ENCODE measurements at regions not wholly inside any gene's neighbourhood (a gene's known extent, or its start where the extent isn't known, plus 50 kb on each side); places are given as distances from the start of the nearest gene placed in this dataset.
"Not testable (repeated sequence)": the region's sequence is repeated elsewhere in the genome, so short reads cannot be mapped to it uniquely, and the experiment has no call there.

DNA sequence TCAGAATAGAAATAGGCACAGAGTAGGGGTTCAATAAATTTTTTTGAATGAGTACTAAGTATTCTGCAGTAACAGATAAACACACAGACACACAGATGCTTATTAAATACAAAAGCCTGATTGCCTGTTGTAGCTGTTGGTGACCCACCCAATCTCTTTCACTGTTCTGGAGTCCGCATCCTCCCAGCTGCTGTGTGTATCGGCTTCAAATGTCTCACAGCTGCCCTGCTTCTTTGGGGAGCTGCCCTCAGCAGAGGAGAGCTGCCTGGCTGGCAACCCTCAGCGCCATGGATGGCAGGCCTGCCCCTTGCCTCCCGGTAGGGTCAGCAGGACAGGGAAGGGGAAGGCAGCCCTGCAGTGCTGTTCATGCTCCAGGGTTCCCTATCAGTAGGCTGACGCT is 50.5 kb upstream of the PRNP start:
- DNase-seq, result no peak

DNA sequence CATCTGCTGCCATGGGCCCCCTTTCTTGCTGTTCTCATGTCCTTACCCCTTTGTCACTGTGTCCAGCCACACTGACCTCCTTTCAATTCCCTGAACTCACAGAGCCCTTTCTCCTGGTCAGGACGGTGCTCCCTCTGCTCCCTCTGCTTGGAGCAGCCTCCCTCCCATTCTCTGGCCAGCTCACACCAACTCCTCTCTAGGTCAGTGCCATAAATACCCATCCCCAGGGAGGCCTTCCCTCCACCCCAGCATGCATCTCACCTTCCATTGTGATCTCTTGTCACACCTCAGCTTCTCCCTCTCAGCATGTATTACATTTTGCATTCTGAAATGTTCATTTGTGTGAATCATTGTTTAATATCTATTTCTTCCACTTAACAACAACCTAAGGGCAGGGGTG is 50.9 kb upstream of the PRNP start:
- no peak for DNase-seq

DNA sequence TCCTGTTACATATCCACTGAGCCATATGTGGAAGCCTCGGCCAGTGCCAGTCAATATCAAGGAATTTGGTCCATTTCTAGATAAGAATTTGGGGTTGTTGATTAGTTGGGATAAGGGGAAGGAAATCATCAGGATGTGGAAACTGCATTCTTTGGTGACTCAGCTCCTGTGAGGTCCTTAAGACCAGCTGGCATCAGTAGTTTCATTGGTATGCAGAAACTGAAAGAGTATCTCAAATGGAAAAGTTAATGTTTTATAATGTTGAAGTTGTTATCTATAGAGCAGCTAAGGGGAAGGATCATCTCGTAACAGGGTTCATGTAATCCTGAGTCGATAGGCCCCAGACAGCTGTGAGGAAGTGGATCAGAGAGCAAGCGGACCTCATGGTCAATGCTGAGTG is 52.5 kb upstream of the PRNP start:
- no peak for DNase-seq

DNA sequence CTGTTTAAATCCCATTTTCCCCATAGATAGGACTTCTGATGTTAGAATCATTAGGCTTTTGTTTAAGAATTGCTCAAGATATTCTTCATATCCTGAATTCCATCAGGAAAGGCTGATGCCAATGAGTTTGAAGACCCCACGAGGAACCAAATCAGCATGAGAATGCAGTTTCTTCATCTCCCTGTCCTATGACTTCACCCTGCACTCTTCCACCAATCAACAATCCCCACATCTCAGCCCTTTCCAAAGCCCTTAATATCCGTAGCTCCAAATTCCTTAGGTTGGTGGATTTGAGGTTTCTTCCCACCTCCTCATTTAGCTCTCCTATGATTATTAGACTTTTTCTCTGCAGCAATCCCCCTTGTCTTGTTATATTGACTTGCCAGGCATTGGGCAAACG is 52.9 kb upstream of the PRNP start:
- no peak for DNase-seq

DNA sequence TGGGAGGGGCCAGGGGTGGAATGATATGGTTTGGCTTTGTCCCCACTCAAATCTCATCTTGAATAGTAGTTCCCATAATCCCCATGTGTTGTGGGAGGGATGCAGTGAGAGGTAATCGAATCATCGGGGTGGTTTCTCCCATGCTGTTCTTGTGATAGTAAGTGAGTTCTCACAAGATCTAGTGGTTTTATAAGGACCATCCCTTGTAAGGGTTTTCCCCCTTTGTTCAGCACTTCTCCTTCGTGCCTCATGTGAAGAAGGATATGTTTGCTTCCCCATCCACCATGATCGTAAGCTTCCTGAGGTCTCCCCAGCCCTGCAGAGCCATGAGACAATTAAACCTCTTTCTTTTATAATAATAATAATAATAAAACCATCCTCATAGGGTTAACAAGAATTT is 53.4 kb upstream of the PRNP start:
- DNase-seq, result no peak

DNA sequence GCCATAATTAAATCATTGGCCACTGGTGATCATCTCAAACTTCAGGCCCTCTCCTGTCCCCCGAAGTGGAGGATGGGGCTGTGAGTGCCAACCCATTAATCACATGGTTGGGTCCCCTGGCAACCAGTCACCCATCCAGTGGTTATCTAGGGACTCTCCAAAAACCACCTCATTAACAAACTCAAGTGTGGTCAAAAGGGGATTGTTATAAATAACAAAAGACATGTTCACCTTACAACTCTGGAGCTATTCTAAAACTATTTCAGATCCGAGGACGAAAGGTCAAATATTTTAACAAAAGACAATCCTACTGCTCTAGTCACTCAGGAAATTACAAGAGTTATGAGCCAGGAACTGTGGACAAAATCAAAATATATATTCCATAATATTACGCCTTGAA is 60.0 kb upstream of the PRNP start:
- DNase-seq, result no peak

DNA sequence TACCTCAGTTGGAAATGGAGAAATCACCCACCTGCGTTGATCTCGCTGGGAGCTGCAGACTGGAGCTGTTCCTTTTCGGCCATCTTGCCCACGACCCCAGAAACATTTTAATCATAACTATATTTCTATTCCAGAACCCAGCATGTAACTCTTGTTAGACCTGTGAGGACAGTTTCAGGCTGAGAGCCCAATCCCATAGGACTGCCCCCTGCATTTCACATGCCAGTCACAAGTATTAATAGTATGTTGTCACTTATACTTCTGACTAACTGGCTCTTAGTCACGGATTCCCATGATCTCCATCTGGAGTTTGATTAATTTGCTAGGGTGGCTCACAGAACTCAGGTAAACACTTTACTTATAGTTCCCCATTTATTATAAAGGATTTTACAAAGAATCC is 60.6 kb upstream of the PRNP start:
- no peak for DNase-seq

DNA sequence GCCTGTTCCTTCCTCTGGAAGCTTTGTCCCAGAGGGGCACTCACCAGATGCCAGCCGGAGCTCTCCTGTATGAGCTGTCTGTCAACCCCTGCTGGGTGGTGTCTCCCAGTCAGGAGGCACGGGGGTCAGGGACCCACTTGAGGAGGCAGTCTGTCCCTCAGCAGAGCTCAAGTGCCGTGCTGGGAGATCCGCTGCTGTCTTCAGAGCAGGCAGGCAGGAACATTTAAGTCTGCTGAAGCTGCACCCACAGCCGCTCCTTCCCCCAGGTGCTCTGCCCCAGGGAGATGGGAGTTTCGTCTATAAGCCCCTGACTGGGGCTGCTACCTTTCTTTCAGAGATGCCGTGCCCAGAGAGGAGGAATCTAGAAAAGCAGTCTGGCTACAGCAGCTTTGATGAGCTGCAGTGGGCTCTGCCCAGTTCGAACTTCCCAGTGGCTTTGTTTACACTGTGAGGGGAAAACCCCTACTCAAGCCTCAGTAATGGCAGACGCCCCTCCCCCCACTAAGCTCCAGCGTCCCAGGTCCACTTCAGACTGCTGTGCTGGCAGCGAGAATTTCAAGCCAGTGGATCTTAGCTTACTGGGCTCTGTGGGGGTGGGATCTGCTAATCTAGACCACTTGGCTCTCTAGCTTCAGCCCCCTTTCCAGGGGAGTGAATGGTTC is 61.5 kb upstream of the PRNP start:
- DNase-seq, result not testable (repeated sequence)

DNA sequence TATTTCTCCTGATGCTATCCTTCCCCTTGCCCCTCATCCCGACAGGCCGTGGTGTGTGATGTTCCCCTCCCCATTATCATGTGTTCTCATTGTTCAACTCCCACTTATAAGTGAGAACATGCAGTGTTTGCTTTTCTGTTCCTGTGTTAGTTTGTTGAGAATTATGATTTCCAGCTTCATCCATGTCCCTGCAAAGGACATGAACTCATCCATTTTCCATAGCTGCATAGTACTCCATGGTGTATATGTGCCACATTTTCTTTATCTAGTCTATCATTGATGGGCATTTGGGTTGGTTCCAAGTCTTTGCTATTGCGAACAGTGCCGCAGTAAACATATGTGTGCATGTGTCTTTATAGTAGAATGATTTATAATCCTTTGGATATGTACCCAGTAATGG is 67.1 kb upstream of the PRNP start:
- not testable (repeated sequence) for DNase-seq

DNA sequence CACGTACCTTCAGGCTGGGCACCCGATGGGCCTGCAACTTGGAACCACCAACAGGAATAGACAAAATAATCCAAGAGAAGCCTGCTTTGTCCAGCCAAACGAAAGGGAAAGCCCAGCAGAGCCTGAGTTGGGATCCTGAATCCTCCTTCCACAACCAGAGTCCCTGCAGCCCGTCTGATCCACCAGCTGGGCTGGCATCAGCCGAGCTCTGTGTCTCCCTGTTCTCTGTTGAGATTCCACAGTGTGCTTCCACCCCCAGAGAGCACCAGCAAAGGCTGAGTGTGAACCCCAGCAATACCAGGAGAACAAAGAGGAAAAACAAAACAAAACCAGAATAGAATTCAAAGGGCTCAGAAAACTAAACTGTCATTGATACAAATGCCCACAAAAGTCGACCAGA is 68.8 kb upstream of the PRNP start:
- DNase-seq, result no peak

DNA sequence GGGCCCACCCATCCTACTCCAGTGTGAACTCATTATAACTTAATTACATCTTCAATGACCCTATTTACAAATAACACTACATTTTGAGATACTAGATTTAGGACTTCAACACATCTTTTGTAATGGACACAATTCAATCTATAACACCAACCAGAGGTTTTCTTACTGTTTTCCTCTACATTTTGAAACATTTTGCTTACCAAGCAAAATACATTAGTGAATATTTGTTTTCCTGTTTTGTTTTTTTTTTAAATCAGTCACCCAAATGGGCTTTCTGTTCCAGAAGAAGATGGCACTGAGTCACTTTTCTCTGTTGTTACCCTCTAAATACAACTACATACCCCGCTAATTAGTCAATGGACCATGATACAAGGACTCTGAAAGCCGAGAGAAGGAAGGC is 69.2 kb upstream of the PRNP start:
- no peak for DNase-seq

DNA sequence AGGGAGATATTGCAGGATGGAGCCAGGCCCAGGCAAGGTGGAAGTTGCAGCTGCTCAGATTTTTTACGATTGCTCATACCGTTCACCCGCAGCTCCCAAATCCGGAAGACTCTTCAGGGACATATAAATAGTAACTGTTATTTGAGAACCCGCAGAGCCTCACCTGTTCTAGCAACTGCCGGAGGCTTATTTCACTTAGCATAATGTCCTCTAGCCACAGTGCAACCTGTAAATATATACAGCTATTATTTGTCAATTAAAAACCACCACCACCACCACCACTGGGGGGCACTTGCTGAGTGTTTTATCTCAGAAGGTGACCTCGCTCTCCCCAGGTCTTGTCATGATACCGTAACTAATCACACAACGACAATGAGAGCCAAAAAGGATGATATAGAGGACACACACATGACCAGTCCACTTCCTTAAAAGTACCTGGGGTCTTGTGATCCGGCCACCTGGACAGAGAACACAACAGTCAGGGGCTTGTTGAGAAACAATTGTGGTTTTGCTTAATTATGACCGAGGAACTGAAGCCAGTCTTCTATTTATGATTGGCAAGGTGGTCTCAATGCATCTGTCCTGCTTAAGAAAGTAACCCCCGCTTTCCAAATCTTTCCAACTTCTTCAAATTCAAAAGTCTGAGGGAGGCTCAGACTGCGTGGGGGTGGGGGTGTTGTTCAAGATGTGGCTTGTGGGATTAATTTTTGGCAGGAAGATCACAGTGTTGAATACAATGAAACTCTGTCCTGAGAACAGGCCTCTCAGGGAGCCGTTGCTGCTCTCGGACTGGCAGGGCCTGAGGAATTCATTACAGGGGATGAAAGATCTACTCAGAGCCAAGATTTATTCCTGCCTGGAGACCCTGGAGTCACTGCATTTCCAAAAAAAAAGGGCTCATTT is 72.3 kb upstream of the PRNP start:
- DNase-seq, result peak; percentile 79

DNA sequence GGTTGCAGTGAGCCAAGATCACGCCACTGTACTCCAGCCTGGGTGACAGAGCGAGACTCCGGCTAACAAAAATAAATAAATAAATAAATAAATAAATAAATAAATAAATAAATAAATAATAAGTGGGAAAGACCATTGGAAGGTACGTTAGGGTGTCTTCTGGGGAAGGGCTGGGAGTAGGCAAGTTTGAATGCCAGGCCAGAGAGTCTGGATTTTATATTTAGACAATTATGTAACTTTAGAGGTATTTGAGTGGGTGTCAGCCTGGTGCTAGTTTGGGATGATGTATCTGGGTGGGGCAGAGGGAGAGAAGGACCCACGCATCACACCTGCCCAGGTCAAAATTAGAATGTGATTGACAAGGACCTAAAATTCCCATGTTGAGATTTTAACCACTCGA is 73.1 kb upstream of the PRNP start:
- no peak for DNase-seq

DNA sequence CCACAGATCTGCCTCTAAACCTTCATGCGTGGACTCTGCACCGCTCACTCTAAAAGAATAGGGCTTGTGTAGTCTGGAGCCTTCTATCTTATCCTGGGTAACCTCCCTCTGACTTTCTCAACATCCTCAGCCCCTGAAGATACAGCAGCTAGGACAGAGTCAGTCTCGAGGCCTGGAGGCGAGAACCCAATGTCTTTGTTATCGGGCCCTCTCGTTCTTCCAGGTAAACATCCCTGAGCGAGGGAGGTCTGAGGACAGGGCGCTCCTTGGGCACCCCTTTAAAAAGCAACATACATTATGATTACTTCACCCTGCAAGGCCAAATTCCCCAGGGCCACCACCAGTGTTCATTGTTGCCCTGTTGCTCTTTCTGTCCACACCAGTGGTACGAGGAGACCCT is 75.4 kb upstream of the PRNP start:
- no peak for DNase-seq

DNA sequence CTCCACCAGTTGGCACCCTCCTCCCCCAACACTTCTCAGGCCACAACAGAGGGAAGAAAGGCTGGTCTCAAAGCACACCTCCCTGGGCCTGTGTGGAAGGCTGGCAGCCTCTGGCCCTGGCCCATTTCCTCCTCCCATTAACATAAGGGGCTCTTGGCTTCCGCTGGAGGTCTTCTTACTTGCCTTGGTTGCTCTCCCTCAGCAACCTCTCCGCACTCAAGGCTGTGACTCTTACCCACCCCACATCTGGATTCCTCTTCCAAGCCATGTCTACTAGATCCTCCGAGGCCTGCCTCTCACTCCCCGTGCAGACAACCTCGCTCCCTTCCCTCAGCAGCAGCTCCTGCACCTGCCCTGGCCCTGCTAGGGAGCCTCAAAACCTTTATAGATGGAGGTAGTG is 76.7 kb upstream of the PRNP start:
- no peak for DNase-seq

DNA sequence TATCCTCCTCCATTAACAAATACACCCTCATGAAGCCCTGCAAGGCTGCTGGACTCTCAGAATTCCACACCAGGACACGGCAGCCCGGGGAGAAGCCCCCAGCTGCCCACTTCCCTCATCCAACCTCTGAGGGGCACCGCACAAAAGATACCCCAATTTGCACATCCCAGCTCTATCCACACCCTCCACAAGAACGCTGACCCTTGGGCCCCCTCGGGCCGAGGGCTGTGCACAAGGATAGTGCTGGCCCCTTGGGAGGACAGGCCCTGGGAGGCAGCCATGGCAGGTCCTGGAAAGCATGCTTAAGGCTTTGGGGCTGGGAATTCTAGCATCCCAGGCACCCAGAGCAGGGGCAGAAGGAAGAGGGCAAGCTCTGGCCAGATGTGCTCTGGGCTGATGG is 77.4 kb upstream of the PRNP start:
- DNase-seq, result no peak

DNA sequence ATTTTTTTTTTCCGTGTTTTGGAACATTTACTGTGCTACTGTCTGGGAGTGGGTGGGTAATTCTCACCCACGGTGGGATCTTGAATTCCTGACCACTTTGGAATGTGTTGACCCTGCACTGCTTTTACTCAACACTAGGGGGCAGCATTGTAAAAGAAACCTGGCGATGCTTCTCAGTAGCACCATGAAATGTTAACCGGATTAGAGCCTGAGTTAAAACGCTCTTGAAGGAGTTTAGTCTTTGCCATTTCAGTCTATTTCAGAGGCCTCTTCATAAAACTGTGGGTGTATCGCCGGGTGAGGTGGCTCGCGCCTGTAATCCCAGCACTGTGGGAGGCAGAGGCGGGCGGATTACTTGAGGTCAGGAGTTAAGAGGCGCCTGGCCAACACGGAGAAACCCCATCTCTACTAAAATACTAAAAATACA is 79.0 kb upstream of the PRNP start:
- DNase-seq, result peak; percentile 75

DNA sequence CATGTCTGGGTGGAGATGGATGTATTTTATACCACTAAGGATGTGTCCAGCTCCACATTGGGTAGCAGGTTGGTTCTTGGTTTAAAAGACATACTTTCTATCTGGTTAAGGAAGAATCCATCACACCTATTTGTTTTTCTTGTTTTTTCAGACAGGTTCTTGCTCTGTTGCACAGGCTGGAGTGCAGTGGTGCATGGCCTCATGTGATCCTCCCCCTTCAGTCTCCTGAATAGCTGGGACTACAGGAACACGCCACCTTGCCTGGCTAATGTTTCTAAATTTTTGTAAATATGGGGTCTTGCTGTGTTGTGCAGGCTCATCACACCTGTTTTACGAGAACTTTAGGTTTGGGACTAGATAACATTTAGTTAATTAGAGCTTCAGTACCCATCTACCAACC is 80.2 kb upstream of the PRNP start:
- DNase-seq, result no peak

DNA sequence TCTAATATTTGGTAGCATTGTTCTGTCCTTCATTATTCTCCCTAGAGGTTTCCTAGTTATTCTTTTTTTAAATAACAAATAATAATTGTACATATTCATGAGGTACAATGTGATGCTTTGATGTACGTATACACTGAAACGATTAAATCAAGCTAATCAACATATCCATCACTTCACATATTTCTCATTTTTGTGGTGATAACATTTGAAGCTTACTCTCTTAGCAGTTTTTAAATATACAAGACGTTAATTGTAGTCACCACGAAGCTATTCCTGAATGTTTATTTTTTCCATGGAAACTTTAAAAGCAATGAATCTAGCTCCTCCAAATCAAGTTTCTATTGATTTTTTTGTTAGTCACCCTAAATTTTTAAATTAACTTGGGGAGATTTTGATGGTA is 81.1 kb upstream of the PRNP start:
- DNase-seq, result no peak

DNA sequence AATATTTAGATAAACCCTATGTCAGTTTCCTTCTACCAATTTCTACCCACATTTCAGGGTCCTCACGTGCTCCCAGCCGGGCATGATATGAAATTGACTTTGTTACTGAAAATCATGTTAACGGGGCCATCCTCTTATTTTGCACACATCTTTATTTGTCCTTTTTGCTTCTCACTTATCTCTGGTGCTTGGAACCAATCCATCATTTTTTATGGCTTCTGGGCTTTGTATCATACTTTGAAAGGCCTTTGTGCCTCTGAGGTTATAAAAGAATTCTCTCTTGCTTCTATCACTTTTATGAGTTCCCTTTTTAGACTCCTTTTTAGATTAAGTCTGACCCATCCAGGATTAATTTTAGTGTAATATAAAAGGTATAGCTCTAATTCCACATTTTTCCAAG is 81.7 kb upstream of the PRNP start:
- no peak for DNase-seq

DNA sequence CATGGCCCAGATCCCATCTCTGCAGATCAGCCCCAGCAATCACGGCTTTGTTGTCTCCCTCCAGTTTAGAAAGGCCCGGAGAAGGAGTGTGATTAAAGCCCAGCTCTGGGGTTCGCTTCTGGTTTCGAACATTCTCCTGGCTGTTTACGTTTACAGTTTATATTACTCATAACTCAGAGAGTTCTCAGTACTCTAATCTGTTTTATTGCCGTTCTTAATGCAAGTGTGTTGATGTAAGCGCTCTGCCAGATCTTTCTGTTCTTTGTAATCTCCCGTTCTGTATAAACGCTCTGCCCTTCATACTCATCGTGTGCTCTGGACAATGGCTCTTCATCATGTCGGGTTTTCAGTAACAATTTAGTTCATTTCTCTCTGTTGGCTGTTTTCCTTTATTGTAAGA is 82.5 kb upstream of the PRNP start:
- DNase-seq, result no peak

DNA sequence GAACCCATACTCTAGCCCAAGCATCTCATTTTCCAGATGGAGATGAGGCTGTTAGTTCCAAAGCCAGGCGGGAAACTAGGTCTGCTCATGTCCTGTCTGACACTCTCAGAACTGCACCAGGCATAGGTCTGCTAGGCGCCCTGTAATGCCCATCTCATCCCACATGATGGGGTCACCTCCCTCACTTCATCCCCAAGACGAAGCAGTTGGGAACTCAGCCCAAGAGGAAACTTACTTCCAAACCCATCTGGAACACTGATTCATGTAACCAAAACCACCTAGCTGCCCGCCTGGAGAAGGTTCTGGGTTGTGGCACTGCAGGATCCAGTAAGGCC is 84.0 kb upstream of the PRNP start:
- DNase-seq, result no peak

DNA sequence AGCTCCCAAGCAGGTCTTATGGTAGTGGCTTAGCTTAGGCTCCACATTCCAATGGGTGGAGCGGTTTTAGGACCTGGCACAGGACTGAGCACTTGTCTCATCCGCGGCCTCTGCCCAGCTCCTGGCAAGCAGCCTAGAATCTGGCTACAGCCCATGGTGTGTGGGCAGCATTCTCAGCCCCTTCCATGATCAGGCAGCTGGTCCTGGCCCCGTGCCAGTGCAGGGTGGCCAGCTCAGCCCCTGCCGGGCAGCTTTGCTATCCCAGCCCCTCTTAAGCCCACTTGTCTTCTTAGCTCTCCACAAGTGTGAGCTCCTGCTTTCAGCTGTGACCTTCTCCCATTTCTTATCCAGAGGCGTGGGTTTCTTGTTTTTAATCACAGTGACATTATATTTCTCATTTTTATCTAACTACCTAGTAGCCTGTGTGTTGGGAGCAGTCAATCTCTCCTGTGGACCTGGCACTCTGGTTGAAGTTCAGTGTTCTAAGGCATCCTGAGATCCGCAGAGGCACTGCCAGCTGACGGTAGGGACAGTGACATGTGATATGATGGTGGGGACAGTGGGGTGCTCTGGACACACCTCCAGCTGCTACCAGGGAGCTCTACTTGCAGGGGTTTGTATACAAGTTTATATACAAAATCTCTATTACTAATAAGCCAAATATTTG is 84.5 kb upstream of the PRNP start:
- no peak for DNase-seq

DNA sequence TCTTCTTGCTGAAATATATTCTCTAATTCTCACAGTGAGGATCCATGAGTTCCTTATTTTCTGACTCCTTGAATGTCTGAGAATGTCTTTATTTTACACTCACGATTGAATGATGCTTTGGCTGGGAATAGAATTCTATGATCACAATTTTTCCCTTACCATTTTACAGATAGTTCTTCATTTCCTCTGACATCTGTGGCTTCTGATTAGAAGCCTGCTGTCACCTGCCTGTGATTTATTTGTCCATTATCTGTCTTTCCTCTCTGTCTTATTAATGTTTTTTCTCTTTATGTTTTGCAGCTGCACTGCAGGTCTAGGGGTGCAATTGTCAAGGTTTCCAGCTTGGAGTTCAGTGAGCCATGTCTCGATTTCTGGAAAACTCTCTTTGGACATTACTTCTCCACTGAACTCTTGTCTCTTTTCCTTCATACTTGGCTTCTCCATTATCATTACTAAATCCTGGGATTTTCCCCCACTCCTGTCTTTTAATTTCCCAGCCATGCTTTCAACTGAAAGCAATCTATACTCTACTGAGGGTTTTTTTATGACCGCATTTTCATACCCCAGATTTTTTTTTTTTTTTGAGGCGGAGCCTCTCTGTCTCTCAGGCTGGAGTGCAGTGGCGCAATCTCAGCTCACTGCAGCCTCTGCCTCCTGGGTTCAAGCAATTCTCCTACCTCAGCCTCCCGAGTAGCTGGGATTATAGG is 85.8 kb upstream of the PRNP start:
- no peak for DNase-seq

Data from activated CD8-positive, alpha-beta memory T cell treated with anti-CD3 and anti-CD28 coated beads for 24 hours (primary cell).